ENCODE measurements at regions not wholly inside any gene's neighbourhood (a gene's known extent, or its start where the extent isn't known, plus 50 kb on each side); places are given as distances from the start of the nearest gene placed in this dataset.

DNA sequence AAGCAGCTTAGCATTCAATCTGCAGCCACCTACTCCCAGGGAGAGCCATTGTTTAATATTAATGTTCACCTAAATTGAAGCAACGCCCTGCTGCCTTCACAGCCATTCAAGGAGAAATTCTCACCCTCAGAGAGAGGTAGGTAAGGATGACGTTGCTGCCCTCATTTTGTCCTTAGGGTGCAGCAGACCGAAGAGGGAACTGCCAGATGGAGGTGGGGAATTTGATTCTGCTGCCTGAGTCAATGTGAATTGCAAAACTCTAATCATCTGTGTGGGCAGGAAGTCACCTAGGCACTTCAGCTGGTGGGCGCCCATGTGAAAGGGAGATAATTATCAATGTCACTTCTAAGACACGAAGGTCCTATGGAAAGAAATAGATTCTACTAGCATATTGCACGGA, 503.4 kb downstream of the TBC1D4 start:
- no peak overlapping the region for H3K27ac Mint-ChIP-seq
- H3K4me3 Mint-ChIP-seq, result no peak overlapping the region
- H3K27me3 Mint-ChIP-seq, result peaks cover 2% of the 10 kb centered on the region
- H3K4me1 Mint-ChIP-seq, result no peaks in the 10 kb centered on the region
- ChIA-PET CTCF (no interaction called here), POLR2A (no interaction called here)
- DNase-seq, result no peak
- no peaks in the 10 kb centered on the region for H3K36me3 Mint-ChIP-seq (ENCODE audit: low read depth)
- H3K9me3 Mint-ChIP-seq, result no peaks in the 10 kb centered on the region

DNA sequence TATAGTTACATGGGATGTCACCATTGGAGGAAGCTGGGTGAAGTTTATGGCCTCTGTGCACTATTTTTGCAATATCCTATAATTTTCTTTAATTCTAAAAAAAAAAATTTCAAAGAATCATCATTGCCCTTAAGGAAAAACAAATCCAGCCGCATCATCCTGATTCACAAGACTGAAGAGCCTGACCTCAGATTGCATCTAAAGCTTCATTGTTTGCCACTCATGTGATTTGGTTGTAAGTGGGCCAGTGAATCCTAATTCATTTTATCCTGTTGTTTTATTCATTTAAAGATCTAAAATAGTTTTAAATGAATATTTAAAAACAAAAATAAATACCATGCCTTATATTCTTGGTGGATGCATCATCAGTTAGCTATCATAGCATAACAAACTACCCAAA, 504.5 kb downstream of the TBC1D4 start:
- H3K27me3 Mint-ChIP-seq, result peaks cover 2% of the 10 kb centered on the region
- ChIA-PET POLR2A (no interaction called here), CTCF (no interaction called here)
- no peak overlapping the region for H3K4me3 Mint-ChIP-seq
- H3K36me3 Mint-ChIP-seq (ENCODE audit: low read depth), result no peaks in the 10 kb centered on the region
- no peak for DNase-seq
- no peaks in the 10 kb centered on the region for H3K4me1 Mint-ChIP-seq
- no peak overlapping the region for H3K27ac Mint-ChIP-seq
- H3K9me3 Mint-ChIP-seq, result no peaks in the 10 kb centered on the region

DNA sequence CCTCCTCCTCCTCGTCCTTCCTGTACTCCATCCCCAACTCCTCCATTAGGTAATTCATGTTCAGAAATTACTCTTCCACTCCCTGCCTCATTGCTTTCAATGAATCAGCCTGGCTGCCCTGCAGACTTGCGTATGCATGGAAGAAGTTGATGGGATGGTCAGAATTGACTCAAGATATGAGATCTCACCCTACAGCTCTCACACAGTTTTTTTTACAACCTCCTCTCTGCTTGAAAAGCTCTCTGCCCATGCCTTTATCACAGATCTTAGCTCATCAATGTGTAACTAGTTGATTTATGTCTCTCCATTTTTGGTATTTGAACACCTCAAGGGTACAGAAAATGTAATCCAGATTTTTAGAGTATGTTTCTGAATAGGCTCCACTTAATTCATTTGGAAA, 506.9 kb downstream of the TBC1D4 start:
- H3K4me3 Mint-ChIP-seq, result no peak overlapping the region
- CTCF ChIA-PET, result no interaction called here

DNA sequence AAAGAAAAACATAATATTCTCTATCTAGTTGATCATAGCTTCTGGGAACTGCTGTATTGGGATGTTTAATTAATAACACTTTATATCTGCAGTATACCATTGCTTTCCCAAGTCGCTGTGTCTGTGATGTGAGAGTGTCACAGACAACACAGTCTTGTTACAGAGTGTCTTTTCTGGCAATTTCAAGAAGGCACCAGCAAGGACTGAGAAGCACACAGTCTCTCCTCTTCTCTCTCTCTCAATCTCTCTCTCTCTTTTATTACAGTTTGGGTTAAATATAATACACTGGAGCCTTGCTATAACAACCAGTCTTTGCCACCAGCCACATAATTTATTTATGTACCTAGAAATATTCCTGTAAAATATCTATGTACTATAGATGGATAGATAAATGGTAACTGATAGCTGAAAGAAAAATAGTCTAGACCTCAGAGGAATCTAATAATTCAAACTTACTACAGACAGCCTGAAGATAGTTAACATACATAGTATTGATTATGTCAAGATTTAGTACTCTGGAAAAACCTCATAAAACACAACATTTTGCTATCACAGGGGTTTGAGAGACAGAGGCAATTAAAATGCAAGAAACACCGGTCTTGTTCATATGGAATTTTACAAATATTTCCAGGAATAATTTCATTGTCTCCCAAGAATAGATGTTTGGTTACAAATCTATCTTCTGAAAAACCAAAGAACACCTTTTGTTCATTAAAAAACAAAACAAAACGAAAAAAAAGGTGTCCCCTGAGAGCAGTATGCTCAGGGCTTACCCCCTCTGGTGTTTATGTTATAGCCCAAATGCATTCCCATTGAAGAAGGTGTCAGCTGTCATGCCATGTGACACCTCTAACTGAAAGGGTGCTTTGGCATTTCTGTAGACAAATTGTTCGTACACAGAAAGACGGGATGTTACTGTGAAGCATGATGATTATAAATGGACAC, 507.8 kb downstream of the TBC1D4 start:
- H3K9me3 Mint-ChIP-seq, result no peaks in the 10 kb centered on the region
- DNase-seq, result no peak
- H3K27ac Mint-ChIP-seq, result no peak overlapping the region
- POLR2A ChIA-PET, result no interaction called here
- H3K4me3 Mint-ChIP-seq, result no peak overlapping the region
- CTCF ChIA-PET, result no interaction called here
- no peaks in the 10 kb centered on the region for H3K36me3 Mint-ChIP-seq (ENCODE audit: low read depth)
- no peaks in the 10 kb centered on the region for H3K4me1 Mint-ChIP-seq
- peaks cover 2% of the 10 kb centered on the region for H3K27me3 Mint-ChIP-seq

More for the DNA sequence above, 506.9 kb downstream of the TBC1D4 start:
- no peak overlapping the region for H3K27ac Mint-ChIP-seq
- no peaks in the 10 kb centered on the region for H3K9me3 Mint-ChIP-seq
- no peaks in the 10 kb centered on the region for H3K4me1 Mint-ChIP-seq
- POLR2A ChIA-PET, result no interaction called here
- H3K36me3 Mint-ChIP-seq (ENCODE audit: low read depth), result no peaks in the 10 kb centered on the region
- H3K27me3 Mint-ChIP-seq, result peaks cover 2% of the 10 kb centered on the region
- DNase-seq, result no peak

DNA sequence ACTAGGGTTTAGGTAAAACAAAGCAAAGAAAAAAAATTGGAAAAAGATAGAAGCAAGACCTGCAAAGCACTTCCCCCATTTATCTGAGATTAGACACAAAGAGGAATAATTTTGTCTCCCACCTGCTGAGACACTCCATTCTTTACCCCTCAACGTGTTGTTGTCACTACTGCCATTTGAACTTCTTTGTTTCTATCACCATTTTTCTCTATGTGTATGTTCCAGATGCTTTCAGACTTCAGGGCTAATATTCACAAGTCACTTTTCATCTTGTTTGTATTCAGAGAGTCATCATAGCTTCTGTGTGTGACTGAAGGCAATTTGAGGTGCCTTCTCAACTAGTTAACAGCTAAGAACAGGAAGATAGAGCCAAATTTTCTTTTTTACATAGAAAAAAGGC, 512.5 kb downstream of the TBC1D4 start:
- H3K27me3 Mint-ChIP-seq, result peaks cover 2% of the 10 kb centered on the region
- ChIA-PET POLR2A (no interaction called here), CTCF (no interaction called here)
- H3K4me3 Mint-ChIP-seq, result no peak overlapping the region
- no peaks in the 10 kb centered on the region for H3K9me3 Mint-ChIP-seq
- H3K36me3 Mint-ChIP-seq (ENCODE audit: low read depth), result no peaks in the 10 kb centered on the region
- H3K4me1 Mint-ChIP-seq, result no peaks in the 10 kb centered on the region
- H3K27ac Mint-ChIP-seq, result no peak overlapping the region
- DNase-seq, result no peak

DNA sequence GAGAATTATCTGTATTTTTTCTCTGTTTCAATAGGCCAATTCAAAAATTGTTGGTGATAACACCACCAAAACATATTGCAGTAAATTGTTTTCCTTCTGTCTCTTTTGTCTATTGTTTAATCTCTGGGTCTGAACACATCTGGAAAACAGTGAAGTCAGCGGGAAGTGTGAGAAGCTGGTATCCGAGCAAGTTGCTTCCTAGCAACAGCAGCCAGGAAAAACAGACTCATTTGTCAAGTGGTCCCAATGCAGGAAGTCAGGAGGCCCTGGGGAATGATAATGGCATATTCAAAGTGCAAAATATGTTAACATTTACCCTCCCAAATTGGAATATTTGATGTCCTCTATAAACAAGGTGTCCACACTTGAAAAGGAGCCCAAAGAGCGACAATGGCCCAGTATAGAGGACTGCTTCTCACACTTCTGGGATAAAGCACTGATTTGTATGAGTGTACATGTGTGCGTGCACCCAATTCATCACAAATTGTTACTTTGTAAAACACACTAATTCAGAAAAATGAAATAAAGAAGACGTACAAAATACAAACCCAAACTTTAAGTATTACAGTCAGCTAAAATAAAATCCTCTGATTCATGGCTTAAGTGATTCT, 515.0 kb downstream of the TBC1D4 start:
- Mint-ChIP-seq H3K27ac (no peak overlapping the region), H3K36me3 (ENCODE audit: low read depth) (no peaks in the 10 kb centered on the region), H3K27me3 (peaks cover 2% of the 10 kb centered on the region), H3K4me3 (no peak overlapping the region), H3K4me1 (no peaks in the 10 kb centered on the region), H3K9me3 (no peaks in the 10 kb centered on the region)
- DNase-seq, result no peak
- ChIA-PET CTCF (no interaction called here), POLR2A (no interaction called here)

DNA sequence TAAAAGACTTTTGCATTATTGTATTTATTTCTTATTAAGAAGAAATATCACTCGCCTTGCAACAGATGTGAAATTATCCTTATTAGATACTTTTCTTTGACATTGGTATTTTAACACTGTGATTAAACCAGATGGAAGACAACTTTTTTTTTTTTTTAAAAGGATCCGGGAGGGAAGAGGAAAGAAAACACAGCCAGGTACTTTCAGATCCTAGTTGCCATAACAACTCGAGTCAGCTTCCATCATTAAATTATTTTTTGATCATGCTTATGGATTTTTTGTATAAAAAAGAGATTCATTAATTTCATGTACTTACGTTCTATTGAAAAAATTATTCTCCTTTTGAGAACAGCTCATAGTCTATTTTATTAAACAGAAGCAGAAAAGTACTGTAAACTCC, 515.7 kb downstream of the TBC1D4 start:
- Mint-ChIP-seq H3K4me1 (no peaks in the 10 kb centered on the region), H3K36me3 (ENCODE audit: low read depth) (no peaks in the 10 kb centered on the region), H3K9me3 (no peaks in the 10 kb centered on the region), H3K27ac (no peak overlapping the region), H3K4me3 (no peak overlapping the region), H3K27me3 (peaks cover 2% of the 10 kb centered on the region)
- ChIA-PET POLR2A (no interaction called here), CTCF (no interaction called here)
- DNase-seq, result no peak

DNA sequence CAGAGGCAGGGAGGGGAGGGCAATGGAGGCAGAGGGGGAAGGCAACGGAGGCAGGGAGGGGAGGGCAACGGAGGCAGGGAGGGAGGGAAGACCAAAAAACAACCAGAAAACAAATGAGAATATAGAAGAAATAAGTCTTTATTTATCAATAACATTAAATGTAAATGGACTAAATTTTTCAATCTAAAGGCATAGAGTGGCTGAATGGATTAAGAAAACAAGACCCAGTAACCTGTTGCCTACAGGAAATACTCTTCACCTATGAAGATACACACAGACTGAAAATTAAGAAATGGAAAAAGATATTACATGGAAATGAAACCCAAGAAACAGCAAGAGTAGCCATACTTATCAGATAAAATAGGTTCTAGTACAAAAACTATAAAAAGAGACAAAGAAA, 536.3 kb downstream of the TBC1D4 start:
- H3K36me3 Mint-ChIP-seq (ENCODE audit: low read depth), result no peaks in the 10 kb centered on the region
- no peaks in the 10 kb centered on the region for H3K27me3 Mint-ChIP-seq
- POLR2A ChIA-PET, result no interaction called here
- H3K4me3 Mint-ChIP-seq, result no peak overlapping the region
- no peaks in the 10 kb centered on the region for H3K4me1 Mint-ChIP-seq
- no peak for DNase-seq
- no peaks in the 10 kb centered on the region for H3K9me3 Mint-ChIP-seq
- H3K27ac Mint-ChIP-seq, result no peak overlapping the region
- CTCF ChIA-PET, result no interaction called here

DNA sequence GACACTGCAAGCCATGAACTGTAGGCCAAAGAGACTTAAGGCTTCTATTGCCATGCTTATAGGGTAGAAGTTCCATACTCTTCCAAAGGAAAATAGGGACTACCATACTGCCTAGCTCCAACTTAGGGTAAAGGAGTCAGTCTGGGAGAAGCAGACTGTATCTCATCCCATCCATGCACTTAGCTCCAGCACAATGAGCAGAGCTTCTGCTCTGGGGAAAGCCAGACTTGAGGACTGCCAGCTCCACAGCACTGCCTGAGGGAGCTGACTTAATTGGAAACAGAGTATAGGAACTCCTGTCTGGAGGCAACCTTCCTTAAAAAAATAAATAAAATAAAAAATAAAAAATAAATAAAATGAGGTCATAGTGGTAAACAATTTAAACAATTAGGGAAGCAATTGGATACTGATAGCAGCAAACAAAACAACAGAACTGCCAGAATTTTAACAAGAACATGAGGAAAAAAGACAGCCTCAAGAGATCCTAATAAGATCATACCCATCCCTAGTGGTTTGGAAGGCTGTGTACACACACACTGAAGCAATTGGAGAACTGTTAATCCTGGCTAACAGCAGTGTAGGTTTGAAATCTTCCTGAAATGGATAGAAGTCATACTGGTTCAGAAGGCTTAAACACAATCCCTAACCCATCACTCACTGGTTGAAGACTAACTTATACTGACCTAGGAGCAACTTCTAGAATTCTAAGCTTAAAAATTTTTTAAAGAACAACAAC, 550.1 kb downstream of the TBC1D4 start:
- Mint-ChIP-seq H3K4me1 (no peaks in the 10 kb centered on the region), H3K27ac (no peak overlapping the region), H3K9me3 (no peaks in the 10 kb centered on the region), H3K36me3 (ENCODE audit: low read depth) (no peaks in the 10 kb centered on the region), H3K27me3 (no peaks in the 10 kb centered on the region), H3K4me3 (no peak overlapping the region)
- POLR2A ChIA-PET, result no interaction called here
- no peak for DNase-seq
- CTCF ChIA-PET, result interaction anchor here (1.1 kb wide), 1 partner anchor 17 kb away, joined by 3 read pairs; no protein-coding TSS in a partner anchor

DNA sequence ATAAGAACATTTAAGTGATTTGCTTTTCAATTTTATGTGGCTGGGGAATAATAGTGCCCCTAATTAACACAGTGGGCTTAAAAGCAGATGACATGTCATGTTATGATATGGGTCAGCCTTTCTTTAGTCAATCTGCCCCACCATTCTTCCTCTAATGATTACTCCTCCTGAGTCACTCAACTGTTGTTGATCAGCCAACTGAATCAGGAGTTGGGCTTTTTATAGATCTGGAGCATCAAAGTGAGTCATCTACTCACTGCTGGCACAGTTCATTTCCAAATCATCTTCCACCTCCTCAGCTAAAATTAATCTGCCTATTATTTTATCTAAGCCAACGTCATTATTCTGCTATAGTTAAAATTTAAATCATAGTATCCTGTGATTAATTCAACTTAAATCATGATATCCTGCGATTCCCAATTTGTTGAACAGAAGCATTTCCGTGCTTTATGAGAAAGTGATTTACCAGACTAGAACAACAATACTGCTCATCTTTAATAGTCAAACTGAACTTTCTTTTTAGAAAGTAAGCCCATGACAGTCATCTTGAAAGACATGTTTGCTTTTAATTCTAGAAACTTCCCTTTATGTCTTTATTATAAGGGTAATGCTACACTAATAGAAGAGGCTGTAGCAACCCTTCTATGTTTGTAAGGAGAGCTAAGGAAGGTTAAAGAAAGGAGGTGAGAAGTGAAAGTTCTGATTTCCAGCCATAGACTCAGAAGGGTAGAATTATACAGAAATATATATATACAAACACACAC, 551.4 kb downstream of the TBC1D4 start:
- Mint-ChIP-seq H3K27ac (no peak overlapping the region), H3K4me3 (no peak overlapping the region), H3K9me3 (no peaks in the 10 kb centered on the region), H3K36me3 (ENCODE audit: low read depth) (no peaks in the 10 kb centered on the region), H3K4me1 (no peaks in the 10 kb centered on the region), H3K27me3 (no peaks in the 10 kb centered on the region)
- POLR2A ChIA-PET, result no interaction called here
- no peak for DNase-seq
- CTCF ChIA-PET, result interaction anchor here (1.1 kb wide), 1 partner anchor 16 kb away, joined by 3 read pairs; no protein-coding TSS in a partner anchor

DNA sequence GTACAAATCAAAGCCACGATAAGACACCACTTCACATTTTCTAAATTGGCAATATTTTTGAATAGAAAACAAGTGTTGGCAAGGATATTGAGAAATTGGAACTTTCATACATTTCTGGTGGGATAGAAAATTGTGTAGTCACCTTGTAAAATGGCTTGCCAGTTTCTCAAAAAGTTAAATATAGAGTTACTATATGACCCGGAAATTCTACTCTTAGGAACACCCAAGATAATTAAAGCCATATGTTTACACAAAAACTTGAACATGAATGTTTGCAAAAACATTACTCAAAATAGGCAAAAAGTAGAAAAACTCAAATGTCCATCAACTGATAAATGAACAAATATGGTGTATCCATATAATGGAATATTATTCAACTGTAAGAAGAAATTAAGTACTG, 552.5 kb downstream of the TBC1D4 start:
- Mint-ChIP-seq H3K4me3 (no peak overlapping the region), H3K36me3 (ENCODE audit: low read depth) (no peaks in the 10 kb centered on the region), H3K4me1 (no peaks in the 10 kb centered on the region), H3K27me3 (no peaks in the 10 kb centered on the region), H3K27ac (no peak overlapping the region), H3K9me3 (no peaks in the 10 kb centered on the region)
- CTCF ChIA-PET, result no interaction called here
- POLR2A ChIA-PET, result no interaction called here
- DNase-seq, result no peak

DNA sequence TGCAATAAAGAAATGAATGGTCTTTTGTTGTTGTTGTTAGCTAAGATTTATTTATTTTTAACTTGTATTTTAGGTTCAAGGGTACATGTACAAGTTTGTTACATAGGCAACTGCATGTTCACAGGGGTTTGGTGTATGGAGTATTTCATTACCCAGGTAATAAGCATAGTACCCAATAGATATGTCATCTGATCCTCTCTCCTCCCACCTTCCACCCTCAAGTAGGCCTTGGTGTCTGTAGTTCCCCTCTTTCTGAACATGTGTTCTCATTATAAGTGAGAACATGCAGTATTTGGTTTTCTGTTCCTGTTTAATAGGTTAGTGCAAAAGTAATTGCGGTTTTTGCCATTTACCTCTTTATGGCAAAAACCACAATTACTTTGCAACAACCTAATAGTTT, 554.1 kb downstream of the TBC1D4 start:
- ChIA-PET CTCF (no interaction called here), POLR2A (no interaction called here)
- Mint-ChIP-seq H3K27me3 (no peaks in the 10 kb centered on the region), H3K27ac (no peak overlapping the region), H3K9me3 (peaks cover 2% of the 10 kb centered on the region), H3K4me3 (no peak overlapping the region), H3K4me1 (no peaks in the 10 kb centered on the region), H3K36me3 (ENCODE audit: low read depth) (no peaks in the 10 kb centered on the region)
- DNase-seq, result no peak

DNA sequence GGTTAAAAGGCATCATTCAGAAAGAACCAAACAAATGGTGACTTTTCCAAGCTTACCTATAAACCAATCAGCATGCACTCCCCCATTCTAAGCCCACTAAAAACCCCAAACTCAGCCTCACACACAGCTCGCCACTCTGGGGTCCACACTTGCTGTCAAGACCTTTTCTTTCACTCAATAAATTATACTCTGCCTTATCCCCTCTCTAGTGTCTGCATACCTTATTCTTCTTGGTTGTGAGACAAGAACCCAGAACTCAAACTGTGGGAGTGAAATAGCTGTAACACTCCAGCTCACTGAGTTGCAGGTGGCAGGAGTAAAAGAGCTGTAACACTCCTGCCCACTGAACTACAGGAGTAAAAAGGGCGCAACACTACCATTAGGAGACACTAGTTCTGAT, 559.0 kb downstream of the TBC1D4 start:
- H3K4me3 Mint-ChIP-seq, result no peak overlapping the region
- no peak overlapping the region for H3K27ac Mint-ChIP-seq
- no peaks in the 10 kb centered on the region for H3K27me3 Mint-ChIP-seq
- POLR2A ChIA-PET, result no interaction called here
- CTCF ChIA-PET, result no interaction called here
- no peak for DNase-seq
- H3K9me3 Mint-ChIP-seq, result peaks cover 6% of the 10 kb centered on the region
- no peaks in the 10 kb centered on the region for H3K36me3 Mint-ChIP-seq (ENCODE audit: low read depth)
- peaks cover 6% of the 10 kb centered on the region for H3K4me1 Mint-ChIP-seq

Data from activated CD4-positive, alpha-beta memory T cell treated with anti-CD3 and anti-CD28 coated beads, Interleukin-2, amount 10 ng/mL, durations not matched to agents 7 days and 5 days (primary cell).